ENCODE measurements at regions not wholly inside any gene's neighbourhood (a gene's known extent, or its start where the extent isn't known, plus 50 kb on each side); places are given as distances from the start of the nearest gene placed in this dataset.

GRCh38 chr13:31029102-31029501 is 96.6 kb downstream of the TEX26 start:
- ChIA-PET POLR2A (no interaction called here), CTCF (no interaction called here)
- TF ChIP-seq FOXA1 (IDR thresholded peaks at IDR 0.05) = no peak
- no peak for TF ChIP-seq NFRKB (IDR thresholded peaks at IDR 0.05)
- TF ChIP-seq SUZ12 (IDR thresholded peaks at IDR 0.05) = no peak
- no peak for TF ChIP-seq FOXM1 (IDR thresholded peaks at IDR 0.05; ENCODE audit: borderline replicate concordance)
- no peak for TF ChIP-seq ARNT (IDR thresholded peaks at IDR 0.05)
- no peak for TF ChIP-seq LEF1 (IDR thresholded peaks at IDR 0.05; ENCODE audit: borderline replicate concordance)
- no peak for TF ChIP-seq CTBP1 (IDR thresholded peaks at IDR 0.05; ENCODE audit: borderline replicate concordance)
- TF ChIP-seq PKNOX1 (IDR thresholded peaks at IDR 0.05) = no peak
- no peak for DNase-seq (ENCODE audit: extremely low spot score)

DNA sequence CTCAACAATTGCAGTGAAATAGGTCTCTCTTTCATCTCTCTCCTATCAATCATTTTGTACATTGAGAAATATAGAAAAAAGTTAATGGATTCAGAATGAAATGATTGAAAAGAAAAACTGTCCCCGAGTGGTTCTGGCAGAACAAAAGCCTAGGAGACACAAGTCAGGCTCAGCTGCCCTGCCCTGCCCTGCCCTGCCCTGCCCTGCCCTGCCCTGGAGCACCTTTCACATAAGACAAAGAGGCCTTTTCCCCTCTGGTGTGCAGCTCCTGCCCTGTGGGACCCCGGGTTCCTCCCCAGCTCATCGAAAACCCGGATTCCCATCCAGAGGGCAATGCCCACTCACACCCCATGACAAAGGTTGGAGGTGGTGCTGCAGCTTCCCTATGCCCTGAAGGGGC is 94.7 kb downstream of the TEX26 start:
- CTCF ChIA-PET = no interaction called here
- no peak for TF ChIP-seq LEF1 (IDR thresholded peaks at IDR 0.05; ENCODE audit: borderline replicate concordance)
- no peak for TF ChIP-seq TARDBP (IDR thresholded peaks at IDR 0.05)
- no peak for TF ChIP-seq CTBP1 (IDR thresholded peaks at IDR 0.05; ENCODE audit: borderline replicate concordance)
- TF ChIP-seq FOXM1 (IDR thresholded peaks at IDR 0.05; ENCODE audit: borderline replicate concordance) = no peak
- TF ChIP-seq ZNF384 (IDR thresholded peaks at IDR 0.05) = no peak
- no peak for TF ChIP-seq SUZ12 (IDR thresholded peaks at IDR 0.05)
- no peak for TF ChIP-seq HDGF (IDR thresholded peaks at IDR 0.05; ENCODE audit: borderline replicate concordance)
- TF ChIP-seq NFRKB (IDR thresholded peaks at IDR 0.05) = no peak
- TF ChIP-seq PKNOX1 (IDR thresholded peaks at IDR 0.05) = no peak
- no peak for TF ChIP-seq FOXA1 (IDR thresholded peaks at IDR 0.05)
- TF ChIP-seq BHLHE40 (IDR thresholded peaks at IDR 0.05; ENCODE audit: borderline replicate concordance) = no peak
- POLR2A ChIA-PET = no interaction called here
- no peak for DNase-seq (ENCODE audit: extremely low spot score)
